HCT116 (cell line): ENCODE measurements at regions not wholly inside any gene's neighbourhood (a gene's known extent, or its start where the extent isn't known, plus 50 kb on each side); places are given as distances from the start of the nearest gene placed in this dataset.

Experiments
- CEBPB ChIP-seq: IDR thresholded peaks from 2 replicates; pipeline ENCODE4 v1.6.1; 2012; ENCODE audit warnings: low read depth
- CTCF ChIP-seq, 3 experiments: fragments of 200-600 bp in 1 of 3; sonication (generic) in 1 of 3; IDR thresholded peaks in 2 of 3; conservative IDR thresholded peaks in 1 of 3; 2 replicates each; pipeline ENCODE4 v1.5.1; 2012 to 2017; ENCODE audit warnings: low read depth in 2 of 3, low read length in 2 of 3, antibody characterized with exemption in 1 of 3, borderline replicate concordance in 1 of 3, control low read depth in 1 of 3, mild to moderate bottlenecking in 1 of 3, mixed read lengths in 1 of 3, mixed run types in 1 of 3, moderate library complexity in 1 of 3; ENCODE audit not compliant: insufficient read depth in 1 of 3
- ELF1 ChIP-seq: IDR thresholded peaks from 2 replicates; pipeline ENCODE4 v1.6.1; 2012; ENCODE audit warnings: low read depth, borderline replicate concordance
- EZH2 ChIP-seq: fragments of 200-600 bp; sonication (generic); IDR thresholded peaks from 2 replicates; pipeline ENCODE4 v1.6.1; 2017; ENCODE audit warnings: antibody characterized with exemption, mixed run types
- FOSL1 ChIP-seq: IDR thresholded peaks from 2 replicates; pipeline ENCODE4 v1.6.1; 2012; ENCODE audit warnings: low read depth
- JUND ChIP-seq: IDR thresholded peaks from 2 replicates; pipeline ENCODE4 v1.6.1; 2012
- POLR2A ChIP-seq: IDR thresholded peaks from 2 replicates; pipeline ENCODE4 v1.7.0; 2011; ENCODE audit warnings: borderline replicate concordance; ENCODE audit not compliant: insufficient read depth, insufficient read length; ENCODE audit errors: extremely low read depth
- POLR2AphosphoS5 ChIP-seq: IDR thresholded peaks from 2 replicates; pipeline ENCODE4 v1.6.1; 2011; ENCODE audit warnings: mild to moderate bottlenecking, low read depth, low read length, moderate library complexity
- RAD21 ChIP-seq: IDR thresholded peaks from 2 replicates; pipeline ENCODE4 v1.6.1; 2012; ENCODE audit warnings: low read depth, mild to moderate bottlenecking
- SIN3A ChIP-seq: IDR thresholded peaks from 2 replicates; pipeline ENCODE4 v1.6.1; 2012; ENCODE audit warnings: low read depth
- TCF7L2 ChIP-seq: IDR thresholded peaks from 2 replicates; pipeline ENCODE4 v1.7.0; 2011; ENCODE audit warnings: borderline replicate concordance, inconsistent platforms; ENCODE audit not compliant: insufficient read depth, insufficient read length; ENCODE audit errors: extremely low read depth
- YY1 ChIP-seq: IDR thresholded peaks from 2 replicates; pipeline ENCODE4 v1.6.1; 2011; ENCODE audit warnings: low read length, low read depth, moderate library complexity, mild to moderate bottlenecking; ENCODE audit not compliant: insufficient replicate concordance; ENCODE audit errors: extremely low read depth
- ZFX ChIP-seq: fragments of 450-650 bp; IDR thresholded peaks from 2 replicates; pipeline ENCODE4 v1.6.1; 2017
- TF ChIP-seq, protein P1 (sequence below): IDR thresholded peaks from 2 replicates; pipeline ENCODE4 v1.6.1; 2012; ENCODE audit warnings: low read depth

GRCh38 chr7:89988074-89988473, 166.2 kb upstream of the STEAP1 start:
- no peak for TF ChIP-seq CTCF (IDR thresholded peaks at IDR 0.05 in 2 of 3, conservative IDR thresholded peaks at IDR 0.05 in 1 of 3; ENCODE audit: borderline replicate concordance in 1 of 3, insufficient read depth in 1 of 3, low read depth in 2 of 3, low read length in 2 of 3)
- no peak for TF ChIP-seq SIN3A
- no peak for TF ChIP-seq FOSL1
- TF ChIP-seq ZFX: no peak
- TF ChIP-seq CEBPB: no peak
- TF ChIP-seq TCF7L2: no peak
- TF ChIP-seq, protein P1, sequence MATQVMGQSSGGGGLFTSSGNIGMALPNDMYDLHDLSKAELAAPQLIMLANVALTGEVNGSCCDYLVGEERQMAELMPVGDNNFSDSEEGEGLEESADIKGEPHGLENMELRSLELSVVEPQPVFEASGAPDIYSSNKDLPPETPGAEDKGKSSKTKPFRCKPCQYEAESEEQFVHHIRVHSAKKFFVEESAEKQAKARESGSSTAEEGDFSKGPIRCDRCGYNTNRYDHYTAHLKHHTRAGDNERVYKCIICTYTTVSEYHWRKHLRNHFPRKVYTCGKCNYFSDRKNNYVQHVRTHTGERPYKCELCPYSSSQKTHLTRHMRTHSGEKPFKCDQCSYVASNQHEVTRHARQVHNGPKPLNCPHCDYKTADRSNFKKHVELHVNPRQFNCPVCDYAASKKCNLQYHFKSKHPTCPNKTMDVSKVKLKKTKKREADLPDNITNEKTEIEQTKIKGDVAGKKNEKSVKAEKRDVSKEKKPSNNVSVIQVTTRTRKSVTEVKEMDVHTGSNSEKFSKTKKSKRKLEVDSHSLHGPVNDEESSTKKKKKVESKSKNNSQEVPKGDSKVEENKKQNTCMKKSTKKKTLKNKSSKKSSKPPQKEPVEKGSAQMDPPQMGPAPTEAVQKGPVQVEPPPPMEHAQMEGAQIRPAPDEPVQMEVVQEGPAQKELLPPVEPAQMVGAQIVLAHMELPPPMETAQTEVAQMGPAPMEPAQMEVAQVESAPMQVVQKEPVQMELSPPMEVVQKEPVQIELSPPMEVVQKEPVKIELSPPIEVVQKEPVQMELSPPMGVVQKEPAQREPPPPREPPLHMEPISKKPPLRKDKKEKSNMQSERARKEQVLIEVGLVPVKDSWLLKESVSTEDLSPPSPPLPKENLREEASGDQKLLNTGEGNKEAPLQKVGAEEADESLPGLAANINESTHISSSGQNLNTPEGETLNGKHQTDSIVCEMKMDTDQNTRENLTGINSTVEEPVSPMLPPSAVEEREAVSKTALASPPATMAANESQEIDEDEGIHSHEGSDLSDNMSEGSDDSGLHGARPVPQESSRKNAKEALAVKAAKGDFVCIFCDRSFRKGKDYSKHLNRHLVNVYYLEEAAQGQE: no peak
- no peak for TF ChIP-seq POLR2A
- TF ChIP-seq ELF1: no peak
- TF ChIP-seq POLR2AphosphoS5: no peak
- no peak for TF ChIP-seq YY1
- TF ChIP-seq JUND: no peak
- TF ChIP-seq RAD21: no peak
- no peak for TF ChIP-seq EZH2
